Dermis blood vessel endothelial cell (primary cell): ENCODE measurements at regions not wholly inside any gene's neighbourhood (a gene's known extent, or its start where the extent isn't known, plus 50 kb on each side); places are given as distances from the start of the nearest gene placed in this dataset.
"Not testable (repeated sequence)": the region's sequence is repeated elsewhere in the genome, so short reads cannot be mapped to it uniquely, and the experiment has no call there.

ENCODE experiments used
- DNase-seq: peaks from one replicate; pipeline ENCODE4 v3.0.0; 2010

DNA sequence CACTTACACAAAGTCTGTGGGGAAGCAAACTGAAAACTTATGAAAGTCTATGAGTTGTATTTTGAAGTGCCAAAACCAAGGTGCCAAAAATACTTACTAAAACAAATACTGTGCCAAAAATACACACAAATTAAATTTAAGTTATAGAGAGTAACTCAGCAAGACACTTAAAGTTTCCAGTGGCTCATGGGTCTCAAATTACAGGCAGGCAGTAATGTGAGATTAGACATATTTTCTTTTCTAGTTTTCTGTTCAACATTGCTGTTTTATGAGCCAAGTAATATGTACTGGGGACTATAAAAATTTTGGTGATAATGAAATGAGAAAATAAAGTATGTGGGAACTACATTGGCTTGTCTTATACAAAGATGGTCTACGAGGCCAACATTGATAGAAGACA is 172.2 kb upstream of the SNX2 start:
- no peak for DNase-seq

DNA sequence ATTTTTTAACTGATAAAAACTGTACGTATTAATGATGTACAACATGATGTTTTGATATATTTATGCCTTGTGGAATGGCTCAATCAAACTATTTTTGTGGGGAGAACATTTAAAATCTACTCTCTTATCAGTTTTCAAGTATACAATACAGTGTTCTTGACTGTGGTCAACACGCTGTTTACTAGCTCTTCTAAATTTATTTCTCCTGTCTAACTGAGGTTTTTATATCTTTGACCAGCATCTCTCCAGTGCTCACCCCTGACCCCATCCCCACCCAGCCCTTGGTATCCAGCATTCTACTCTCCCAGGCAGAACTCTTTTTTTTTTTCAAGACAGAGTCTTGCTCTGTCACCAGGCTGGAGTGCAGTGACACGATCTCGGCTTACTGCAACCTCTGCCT is 169.6 kb upstream of the SNX2 start:
- DNase-seq: no peak

DNA sequence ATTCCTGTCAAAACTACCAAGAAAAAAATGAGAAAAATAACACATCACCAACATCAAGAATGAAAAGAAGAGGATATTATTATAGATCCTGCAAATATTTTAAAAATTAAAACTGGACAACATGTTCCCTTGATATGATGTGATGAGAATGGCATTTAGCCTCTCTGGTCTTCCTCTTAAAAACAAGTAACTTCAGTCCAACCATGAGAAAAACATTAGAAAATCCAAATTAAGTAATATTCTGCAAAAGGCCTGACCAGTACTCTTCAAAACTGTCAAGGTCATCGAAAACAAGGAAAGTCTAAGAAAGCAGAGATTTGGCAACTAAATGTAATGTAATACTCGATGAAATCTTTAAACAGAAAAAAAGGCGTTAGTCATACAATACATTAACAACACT is 167.1 kb upstream of the SNX2 start:
- DNase-seq: no peak

DNA sequence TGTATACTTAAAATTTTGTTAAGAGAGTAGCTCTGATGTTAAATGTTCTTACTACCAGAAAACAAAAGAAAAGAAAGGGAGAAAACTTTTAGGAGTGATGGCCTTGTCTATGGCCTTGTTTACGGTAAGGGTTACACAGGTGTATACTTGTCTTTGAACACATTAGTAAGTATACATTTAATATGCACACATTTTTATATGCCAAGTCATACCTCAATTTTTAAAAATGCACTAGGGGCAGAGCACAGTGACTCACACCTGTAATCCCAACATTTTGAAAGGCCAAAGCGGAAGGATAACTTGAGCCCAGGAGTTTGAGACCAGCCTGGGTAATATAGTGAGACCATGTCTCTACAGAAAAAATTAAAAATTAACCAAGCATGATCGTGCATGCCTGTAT is 166.7 kb upstream of the SNX2 start:
- DNase-seq: no peak

DNA sequence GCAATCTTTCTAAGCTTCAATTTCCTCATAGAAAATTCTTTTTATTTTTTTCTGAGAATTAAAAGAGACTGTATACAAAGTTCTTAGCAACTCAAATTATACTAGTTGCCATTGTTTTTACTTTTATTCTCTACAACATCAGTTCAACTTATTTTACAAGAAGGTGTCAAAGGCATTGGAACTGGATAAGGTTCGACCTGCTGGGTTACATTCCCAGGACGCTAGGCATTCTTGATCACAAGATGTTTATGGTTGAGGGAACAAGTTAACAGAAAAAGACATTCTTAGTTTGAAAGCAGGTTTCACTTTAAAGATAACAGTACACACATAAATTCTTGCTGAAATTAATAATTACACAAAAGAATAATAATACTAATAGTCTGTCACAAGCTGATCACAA is 163.5 kb upstream of the SNX2 start:
- DNase-seq: no peak

DNA sequence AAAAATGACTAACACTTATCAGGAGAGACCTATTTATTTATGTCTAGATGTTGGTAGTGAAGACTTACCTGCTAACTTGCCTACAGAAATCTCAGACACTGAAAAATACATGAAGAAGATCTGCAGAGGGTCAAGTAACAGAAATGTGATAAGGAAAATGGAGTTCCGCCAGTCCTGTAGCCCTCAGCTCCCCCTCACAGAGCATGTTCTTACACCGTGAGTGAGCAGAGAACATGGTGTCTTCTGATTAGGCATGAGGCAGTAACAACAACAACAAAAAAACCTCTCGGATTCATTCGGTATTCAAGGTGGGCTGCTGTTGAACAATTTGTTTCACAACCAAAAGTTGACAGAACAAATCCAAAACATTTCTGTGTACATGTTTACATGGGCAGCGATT is 162.0 kb upstream of the SNX2 start:
- no peak for DNase-seq

DNA sequence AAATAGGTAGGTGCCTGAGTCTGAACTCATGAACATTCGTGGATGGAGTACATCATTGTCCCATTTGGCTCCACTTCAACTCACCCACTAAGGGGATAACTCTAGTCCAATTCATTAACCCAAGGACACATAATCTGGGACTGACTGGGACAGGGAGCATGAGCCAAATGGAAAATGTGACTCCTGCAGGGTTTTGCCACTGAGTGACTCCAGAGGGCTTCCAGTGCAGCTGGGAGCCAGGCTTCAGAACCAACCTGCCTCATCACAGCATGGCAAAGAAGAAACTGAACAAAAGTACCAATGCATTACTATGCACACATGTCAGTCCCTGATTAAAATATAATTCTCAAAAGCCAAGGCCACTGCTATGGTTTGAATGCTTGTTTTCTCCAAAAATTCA is 159.7 kb upstream of the SNX2 start:
- no peak for DNase-seq

DNA sequence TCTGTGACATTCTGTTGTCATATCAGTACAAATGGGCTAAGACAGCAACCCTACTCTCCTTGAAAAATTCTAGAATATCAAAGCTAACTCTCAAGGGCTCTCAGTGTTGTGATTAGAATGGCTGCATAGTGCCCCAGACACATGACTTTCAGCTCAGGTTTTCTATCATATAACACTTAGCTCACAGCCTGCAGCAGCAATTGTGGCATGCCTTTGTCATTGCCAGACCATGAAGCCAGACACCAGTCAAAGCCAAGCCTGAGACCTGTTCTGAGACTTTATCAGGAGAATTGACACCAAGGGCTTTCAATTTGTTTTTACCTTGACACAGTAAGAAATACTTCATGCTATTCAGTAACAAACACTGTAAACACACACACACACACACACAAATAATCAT is 159.0 kb upstream of the SNX2 start:
- DNase-seq: no peak

DNA sequence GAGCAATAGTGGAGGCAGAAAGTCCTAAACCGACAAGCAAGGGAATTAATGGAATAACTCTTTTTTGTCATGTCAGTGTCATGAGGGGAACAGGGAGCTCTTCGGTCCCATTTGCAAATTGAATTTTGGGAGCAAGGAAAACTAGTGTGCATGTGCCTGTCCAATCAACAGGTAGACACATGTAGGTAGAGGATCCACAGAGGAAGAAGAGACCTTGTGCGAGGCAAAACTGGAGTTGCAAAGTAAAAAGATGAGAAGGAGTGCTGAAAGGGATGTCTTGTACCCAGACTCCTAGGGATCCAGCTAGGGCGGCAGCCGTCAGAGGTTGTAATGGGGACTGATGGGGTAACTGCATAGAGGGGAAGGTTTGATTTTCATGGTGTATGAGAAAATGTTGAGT is 156.8 kb upstream of the SNX2 start:
- DNase-seq: not testable (repeated sequence)

DNA sequence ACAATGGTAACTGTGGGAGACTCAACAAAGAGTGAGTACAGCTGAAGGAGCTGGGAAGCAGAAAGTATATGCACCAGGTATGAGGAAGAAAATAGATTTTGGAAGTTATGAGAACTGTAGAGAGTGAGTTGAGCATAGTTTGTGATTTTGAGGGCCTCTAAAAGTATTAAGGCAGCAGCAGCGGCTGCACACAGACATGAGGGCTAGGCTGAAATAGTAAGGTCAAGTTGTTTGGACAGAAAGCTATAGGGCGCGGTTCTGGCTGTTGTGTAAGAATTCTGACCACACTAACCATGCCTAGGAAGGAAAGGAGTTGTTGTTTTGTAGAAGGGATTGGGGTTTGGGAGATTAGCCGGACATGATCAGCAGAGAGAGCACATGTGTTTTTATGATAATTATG is 154.1 kb upstream of the SNX2 start:
- not testable (repeated sequence) for DNase-seq

DNA sequence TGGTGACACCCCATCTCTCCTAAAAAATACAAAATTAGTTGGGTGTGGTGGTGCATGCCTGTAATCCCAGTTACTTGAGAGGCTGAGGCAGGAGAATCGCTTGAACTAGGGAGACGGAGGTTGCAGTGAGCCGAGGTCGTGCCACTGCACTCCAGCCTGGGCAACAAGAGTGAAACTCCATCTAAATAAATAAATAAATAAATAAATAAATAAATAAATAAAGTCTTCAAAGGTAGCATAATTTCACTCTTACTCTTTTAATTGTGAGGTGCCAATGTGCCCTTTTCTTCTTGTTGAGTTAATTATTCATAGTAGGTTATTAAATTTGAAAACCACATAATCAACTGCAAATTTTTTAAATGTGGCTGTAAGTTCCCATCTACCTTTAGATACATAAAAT is 146.2 kb upstream of the SNX2 start:
- not testable (repeated sequence) for DNase-seq

DNA sequence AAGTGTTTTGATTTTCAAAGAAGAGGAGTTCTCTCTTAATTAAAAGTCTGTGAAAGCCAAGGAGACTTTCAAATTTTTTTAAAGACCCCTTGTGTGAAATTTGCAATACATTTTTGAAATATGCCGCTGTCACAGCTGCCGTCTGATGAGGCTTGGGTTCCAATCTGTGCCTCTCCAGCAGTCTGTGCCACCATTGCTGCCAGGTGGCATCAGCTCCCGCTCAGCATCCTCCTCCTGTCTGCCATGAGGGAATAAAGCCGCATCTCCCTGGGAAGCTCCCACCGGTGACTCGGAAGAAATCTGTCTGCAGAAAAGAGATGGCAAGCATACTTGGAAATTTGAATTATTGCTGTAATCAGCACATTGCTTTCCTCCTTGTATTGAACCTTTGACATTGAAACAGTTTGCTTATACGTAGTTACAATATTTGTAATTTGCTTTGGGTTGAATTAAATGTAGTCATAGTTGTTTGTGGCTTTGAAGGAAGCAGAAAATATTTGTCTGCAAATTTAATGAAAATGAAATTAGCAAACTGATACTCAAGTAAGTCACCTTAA is 145.7 kb upstream of the SNX2 start:
- DNase-seq: no peak

DNA sequence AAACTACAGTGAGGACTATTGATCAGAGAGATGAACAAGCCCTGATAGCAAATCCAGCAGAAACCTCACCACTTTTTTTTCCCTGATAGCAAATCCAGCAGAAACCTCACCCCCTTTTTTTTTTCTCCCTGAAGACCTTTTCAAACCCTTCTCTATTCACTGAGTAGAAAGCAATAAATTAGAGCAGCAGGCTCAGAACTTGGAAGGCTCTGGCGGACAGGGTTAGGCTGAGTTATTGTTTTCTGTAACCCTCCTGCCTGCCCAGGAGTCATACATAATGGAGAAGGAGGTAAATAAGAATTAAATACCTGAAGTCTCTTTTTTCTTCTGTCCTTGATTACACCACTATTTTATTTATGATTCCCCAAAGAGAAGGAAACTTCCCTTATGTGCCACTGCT is 136.3 kb upstream of the SNX2 start:
- no peak for DNase-seq

DNA sequence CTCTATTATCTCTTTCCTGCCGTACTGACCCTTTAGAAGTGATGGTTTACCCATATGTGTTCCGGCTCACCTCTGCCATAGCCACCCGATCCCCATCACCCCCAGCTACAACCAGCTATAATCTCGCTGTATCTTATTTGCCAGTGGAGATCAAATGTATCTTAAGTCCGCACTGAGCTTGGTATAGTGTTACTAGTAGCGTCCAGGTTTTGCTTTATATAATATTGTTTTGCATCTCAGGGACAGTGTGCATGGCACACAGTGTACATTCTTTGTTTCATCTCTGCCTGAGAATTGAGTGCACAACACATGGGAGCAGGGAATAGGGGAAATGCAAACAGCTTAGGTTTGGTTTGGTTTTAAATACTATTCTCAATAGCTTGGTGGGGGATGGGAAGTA is 135.8 kb upstream of the SNX2 start:
- DNase-seq: no peak

DNA sequence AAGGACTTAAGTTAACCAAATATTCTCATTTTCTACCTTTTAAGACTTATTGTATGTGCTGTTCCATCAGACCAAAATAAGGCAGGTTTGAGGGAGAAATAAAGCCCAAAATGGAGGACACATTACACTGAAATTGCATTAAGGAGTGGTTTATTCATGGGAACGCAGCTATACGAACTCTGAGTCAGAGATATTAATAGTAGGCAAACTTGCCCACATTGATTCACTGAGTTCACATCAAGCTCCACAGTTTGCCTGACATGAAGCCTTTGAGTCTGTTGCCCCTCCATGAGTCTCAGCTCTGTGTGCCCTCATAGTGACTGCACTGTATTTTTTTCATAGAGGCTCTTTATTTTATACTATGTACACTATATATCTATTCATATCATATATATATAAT is 135.0 kb upstream of the SNX2 start:
- no peak for DNase-seq

DNA sequence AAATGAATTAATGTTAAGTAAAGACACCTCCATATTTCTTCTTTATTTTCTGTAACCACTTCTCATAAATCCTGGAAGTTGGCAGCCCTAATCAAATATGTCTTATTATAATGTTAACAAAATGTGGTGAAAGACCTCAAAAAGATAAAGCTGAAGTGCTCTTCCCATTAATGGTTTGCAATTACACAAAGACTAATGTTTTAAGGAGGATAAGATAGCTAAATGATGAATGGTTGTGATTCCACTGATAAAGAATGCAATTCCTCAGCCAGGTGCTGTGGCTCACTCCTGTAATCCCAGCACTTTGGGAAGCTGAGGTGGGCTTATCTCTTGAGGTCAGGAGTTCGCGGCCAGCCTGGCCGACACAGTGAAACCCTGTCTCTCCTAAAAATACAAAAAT is 125.8 kb upstream of the SNX2 start:
- no peak for DNase-seq

DNA sequence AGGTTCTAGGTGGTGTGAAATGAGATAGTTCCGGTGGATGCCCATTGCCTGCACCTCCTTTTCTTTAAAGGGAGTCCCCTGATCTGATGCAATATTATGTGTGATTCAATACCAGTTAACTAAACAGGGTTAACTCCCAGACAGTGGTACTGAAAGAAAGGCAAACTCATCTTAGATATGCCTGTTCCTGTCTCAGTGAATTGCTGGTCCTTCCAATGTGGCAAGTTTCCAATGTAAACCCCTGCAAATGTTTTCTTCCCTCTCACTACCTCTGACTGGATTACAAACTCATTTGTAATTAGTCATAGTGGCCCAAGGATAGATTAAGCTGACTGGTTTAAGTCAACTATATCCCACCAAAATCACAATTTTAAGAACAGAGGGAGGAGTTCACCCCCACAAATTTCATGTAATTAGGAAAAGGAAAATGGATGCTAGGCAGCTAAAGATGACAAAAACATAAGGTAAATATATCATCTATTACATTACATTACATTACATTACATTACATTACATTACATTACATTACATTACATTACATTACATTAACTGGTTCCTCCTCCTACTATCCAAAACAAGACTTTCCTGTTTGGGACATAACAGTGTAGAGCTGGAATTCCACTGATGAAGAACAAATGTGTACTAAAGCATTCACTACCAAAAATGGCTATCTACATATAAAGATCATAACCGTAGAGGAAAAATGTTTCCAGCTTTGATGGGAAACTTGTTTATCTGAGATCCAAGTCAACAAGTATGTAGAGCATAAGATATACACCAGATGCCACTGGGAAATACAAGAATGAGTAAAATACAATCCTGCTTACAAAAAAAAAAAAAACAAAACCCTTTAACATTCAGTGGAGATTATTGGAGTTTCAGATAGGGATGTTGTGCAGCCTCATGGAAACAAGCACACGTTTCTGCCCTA is 121.5 kb upstream of the SNX2 start:
- no peak for DNase-seq

DNA sequence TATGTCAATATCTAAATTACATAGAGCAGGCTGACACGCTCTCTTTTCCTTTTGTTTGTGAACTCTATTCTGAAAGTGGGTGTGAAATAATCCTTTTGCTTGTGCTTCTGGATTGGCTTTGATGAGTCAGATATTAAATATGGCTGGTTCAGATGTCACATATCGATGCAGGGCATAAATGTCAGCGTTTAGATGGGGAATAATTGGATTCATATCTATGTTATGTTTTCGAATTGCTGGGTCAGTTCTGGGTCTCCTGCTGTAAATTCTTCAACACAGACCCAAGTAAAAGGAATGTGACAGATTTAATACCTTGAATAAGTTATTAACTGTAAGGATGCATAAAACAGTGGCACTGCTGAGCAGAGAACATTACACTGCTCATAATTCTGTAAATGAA is 118.7 kb upstream of the SNX2 start:
- no peak for DNase-seq

DNA sequence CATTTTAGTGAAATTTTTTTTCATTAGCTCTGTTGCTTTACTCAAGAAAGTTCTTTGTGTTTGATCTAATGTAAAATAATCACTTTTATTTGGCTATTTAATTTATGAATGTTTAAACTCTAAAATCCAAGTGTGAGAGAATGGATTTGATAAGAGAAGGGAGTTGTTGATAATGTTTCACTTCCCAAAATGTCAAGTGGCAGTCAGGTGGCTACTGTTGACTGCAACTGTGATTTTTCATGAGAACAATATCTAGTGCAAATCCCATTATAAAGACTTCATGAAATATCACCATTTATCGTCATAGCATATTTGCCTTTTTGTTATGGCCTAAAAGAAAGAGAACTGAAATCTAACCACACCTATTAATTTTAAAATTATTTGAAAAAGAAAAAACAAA is 118.3 kb upstream of the SNX2 start:
- no peak for DNase-seq

DNA sequence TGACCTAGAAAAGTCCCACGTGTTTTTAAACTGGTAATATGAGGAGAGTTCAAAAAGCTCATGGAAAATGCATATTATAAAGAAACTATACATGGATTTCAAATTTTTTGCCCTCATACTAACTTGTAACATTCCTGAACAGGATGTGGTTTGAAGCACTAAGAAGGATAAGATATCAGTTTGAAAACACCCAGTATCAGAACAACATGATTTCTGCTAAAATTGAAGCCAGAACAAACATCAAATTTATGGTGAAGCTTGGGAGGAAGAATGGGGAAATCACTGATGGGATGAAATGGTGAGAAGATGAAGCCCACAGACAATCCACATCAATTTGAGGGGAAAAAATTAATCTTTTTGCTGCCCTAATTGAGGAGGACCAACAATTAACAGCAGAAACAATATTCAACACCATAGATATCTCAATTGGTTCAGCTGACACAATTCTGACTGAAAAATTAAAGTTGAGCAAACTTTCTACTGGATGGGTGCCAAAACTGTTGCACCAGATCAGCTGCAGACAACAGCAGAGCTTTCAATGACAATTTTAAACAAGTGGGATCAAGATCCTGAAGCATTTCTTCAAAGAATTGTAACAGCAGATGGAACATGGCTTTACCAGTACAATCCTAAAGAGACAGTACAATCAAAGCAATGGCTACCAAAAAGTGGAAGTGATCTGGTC is 113.2 kb upstream of the SNX2 start:
- DNase-seq: no peak

DNA sequence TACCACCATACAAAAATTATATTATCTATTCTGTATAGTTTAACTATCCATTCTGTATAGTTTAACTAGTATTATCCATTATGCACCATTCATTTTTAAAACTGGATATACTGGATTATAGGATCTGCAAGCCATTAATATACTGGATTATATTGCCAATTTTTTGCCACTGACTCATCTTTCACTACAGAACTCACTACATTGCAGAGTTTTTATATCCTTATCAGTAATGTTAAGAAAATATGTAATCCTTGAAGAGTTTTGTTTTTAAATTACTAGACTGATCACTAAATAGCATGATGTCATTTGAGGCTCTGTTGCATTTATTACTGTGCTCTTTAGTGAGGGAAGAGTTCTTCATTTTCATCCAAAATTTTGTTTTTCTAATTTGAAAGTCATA is 109.8 kb upstream of the SNX2 start:
- DNase-seq: no peak

DNA sequence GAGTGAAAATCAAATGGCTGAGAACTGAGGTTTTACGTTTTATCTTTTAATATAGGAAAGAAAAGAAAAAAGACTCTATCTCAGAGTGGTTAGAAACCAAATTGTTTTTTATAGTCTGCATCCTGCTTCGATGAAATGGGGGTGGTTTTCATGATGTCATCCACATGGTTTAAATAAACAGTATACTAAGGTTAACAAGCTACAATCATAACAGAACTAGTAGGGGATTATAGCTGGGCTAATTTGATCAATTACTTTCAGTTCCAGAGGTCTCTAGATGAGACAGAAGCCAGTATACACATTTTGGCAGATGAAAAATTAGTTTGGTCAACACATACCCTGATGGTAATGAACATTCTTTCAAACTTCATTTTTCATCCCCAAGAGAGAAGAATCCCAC is 106.3 kb upstream of the SNX2 start:
- DNase-seq: no peak

DNA sequence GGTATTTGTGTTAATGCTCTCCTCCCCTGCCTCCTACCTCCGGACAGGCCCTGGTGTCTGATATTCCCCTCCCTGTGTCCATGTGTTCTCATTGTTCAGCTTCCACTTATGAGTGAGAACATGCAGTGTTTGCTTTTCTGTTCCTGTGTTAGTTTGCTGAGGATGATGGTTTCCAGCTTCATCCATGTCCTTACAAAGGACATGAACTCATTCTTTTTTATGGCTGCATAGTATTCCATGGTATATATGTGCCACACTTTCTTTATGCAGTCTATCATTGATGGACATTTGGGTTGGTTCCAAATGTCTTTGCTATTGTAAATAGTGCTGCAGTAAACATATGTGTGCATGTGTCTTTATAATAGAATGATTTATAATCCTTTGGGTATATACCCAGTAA is 105.2 kb upstream of the SNX2 start:
- DNase-seq: not testable (repeated sequence)

DNA sequence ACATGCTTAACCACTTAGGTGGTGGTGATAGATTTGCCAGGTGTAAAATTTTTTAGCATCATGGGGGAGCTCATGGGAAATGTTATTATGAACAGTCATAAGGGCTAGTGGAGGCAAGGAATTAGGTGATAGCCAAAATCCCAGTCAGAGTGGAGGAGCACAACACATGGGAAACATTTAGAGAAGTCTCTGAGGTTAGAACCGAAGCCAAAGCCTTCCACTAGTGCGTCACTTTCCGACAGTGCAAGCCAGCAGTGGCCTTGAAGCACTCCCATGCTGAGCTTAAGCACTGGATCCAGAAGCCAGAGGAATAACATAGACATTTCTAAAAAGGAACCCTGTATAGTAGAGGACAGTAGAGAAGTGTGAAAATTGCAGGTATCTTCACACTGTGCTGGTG is 101.5 kb upstream of the SNX2 start:
- DNase-seq: no peak
